Activated gamma-delta T cell treated with anti-CD3 and anti-CD28 coated beads, Interleukin-2, amount 50 U/mL, for 16 hours (primary cell): ENCODE measurements at regions not wholly inside any gene's neighbourhood (a gene's known extent, or its start where the extent isn't known, plus 50 kb on each side); places are given as distances from the start of the nearest gene placed in this dataset.

Source experiments
- DNase-seq: peaks from one replicate; pipeline ENCODE4 v3.0.0-alpha.2; 2020; ENCODE audit warnings: low read depth

DNA sequence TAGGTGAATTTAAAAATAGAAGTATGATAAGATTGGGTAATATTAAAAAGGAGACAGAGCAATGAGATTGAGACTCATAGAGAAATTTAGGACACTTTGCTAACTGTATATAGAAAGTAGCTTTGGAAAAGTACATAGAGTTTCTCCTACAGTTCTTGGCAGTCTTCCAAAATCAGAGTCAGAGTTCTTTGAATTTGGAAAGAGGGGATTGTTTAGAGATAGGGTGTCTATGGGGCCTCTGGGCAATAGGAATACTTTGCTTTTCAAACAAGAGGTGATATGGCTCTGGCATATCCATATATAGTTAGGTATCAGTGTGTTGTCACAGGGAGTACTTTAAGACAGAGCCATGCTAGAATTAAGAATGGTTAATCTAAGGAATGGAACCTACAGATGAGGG, 477.1 kb upstream of the KCNMB2 start:
- no peak for DNase-seq

DNA sequence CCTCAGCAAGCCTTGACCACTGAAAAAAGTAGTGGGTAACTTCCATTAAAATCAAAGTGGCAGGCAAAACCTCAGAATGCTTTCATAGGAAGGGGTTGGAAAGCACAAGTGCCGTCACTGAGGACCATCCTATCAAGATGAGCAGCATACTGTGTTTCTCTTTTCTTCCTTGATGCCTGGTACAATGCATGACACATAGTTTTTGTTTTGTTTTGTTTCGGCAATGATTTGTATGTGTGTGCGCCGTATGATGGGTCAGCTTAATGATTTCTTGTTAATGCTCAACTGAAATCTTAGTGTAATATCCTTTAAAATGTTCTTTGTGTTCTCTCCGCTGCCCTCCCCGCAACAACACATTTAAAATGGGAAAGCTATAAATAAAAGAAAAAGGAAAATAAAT, 476.4 kb upstream of the KCNMB2 start:
- DNase-seq, result no peak

- DNase-seq, result no peak
Observed at GRCh38 chr3:178060407-178060806, 475.8 kb upstream of the KCNMB2 start.

DNA sequence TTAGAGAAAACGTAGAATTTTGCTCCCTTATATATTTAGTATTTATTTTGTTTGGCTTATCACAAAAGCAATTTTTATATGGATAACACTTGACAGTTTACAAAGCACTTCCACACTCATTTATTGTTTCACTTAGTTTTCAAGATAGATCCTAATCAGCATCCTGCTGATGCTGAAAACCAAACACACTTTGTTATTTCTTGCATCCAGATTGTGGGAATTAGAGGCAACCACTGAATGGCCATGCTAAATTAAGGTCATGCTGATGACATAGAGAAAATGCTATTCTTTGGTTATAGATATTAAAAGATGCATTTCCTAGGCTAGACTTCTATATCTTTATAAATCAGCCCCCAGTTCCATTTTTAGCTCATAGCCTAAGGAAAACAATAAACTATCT, 474.1 kb upstream of the KCNMB2 start:
- DNase-seq, result no peak

- DNase-seq, result no peak
Observed at GRCh38 chr3:178063461-178063860, 472.8 kb upstream of the KCNMB2 start.

GRCh38 chr3:178067721-178068120, 468.5 kb upstream of the KCNMB2 start:
- no peak for DNase-seq

DNA sequence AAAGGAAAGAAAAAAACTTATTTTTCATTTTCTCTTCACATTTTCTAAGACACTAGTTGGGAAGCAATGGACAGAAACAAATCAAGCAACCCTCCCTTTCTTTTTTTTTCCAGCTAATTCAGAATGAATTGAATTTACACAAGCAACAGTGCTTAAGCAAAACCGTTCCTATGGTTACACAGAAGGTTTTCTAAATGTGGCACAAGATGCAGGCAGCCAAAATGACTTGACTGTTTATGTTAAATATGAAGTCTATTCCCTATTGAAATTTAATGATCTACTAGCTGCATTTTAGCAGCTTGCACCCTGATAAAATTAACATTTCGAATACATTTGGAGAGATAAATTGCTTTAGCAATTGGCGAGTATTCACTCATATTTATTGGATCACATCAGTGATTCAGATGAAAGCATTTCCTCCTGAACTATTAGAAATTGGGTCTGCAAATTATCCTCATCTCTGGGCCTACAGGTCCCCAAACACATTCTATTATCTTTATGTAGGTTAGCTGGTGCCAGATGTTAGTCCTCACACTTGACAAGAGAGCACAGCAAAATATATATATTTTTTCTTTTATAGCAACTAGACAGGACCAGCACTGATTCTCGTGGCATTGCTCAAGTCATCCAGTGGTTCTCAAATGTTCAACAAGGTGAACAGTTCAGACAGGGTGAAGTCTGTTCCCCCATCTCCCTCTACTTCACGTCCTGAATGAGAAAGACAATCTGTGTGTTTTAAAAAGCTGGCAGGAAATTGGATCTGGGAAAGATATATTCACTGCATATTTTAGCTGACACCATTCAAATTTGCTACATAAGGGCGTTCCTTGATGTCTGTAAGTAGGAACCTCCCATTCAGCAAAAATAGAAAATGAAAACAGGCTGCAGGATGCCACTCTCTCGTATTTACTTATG, 463.6 kb upstream of the KCNMB2 start:
- DNase-seq, result no peak

- no peak for DNase-seq
Observed at GRCh38 chr3:178073366-178073765, 462.9 kb upstream of the KCNMB2 start.

- DNase-seq, result no peak
Observed at GRCh38 chr3:178075344-178075743, 460.9 kb upstream of the KCNMB2 start.

DNA sequence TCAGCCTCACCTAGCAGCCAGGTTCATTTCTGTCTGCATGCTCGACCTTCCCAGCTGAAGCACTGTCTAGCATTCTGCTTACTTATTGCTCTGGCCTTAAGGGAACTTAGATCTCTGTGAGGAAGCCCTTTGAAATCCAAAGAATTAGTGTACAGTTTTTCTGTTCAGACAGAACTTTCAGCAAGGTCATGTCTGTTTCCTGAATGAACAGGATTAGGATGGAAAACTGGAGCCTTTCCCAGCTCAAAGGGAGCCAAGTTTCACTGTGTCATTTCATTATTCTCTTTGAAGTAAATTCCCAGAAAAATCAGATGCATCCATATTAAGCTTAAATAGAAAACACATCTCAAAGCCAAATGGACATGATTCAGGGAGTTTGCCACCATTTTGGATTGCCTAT, 457.3 kb upstream of the KCNMB2 start:
- DNase-seq, result no peak

GRCh38 chr3:178079966-178080365, 456.3 kb upstream of the KCNMB2 start:
- DNase-seq, result no peak

GRCh38 chr3:178082326-178082906, 453.8 kb upstream of the KCNMB2 start:
- DNase-seq, result no peak

- no peak for DNase-seq
Observed at GRCh38 chr3:178083906-178084866, 452.1 kb upstream of the KCNMB2 start.

- no peak for DNase-seq
Observed at GRCh38 chr3:178084938-178085816, 451.1 kb upstream of the KCNMB2 start.

DNA sequence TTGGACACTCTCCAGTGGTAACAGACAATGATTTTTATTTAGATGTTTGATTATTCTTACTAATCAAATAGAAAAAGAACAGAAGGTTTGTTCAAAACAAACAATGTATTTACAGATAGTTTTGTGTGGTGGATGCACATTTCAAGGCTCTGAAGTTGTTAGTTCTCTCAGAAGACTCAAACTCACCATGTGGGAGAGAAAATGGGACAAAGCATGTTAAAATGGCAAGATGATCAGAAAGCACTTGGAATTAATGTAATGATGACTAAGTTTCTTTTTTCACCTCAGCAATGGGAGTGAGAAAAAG, 450.5 kb upstream of the KCNMB2 start:
- no peak for DNase-seq

DNA sequence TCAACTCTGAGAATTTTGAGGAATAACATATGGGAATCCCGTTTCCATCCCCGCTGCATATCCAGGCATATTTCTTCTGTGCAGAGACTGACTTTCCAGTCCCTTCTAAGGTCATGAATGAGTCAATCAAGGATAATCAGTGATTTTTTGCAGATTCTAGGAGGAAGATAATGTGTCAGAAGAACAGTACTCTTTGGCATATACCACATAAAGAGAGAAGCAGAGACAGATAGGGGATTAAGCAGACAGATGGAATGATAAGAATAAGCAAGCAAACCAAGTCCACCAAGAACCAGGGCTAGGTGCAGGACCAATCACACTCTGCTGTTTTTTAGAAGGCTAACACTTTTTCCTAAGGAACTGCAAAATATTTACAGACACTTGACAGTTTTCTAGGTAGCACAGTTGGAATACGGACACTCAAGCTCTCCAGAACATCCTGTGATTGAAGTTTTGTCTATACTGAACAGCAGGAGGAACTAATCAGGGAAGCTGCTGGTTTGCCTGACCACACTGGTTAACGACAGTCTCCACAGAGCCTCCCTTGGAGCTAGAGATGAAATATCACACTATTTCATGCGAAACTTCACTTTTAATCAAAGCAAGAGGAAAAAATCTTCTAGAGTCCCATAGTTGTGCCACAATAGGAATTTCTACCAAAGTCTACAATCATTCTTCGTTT, 450.0 kb upstream of the KCNMB2 start:
- DNase-seq, result no peak

DNA sequence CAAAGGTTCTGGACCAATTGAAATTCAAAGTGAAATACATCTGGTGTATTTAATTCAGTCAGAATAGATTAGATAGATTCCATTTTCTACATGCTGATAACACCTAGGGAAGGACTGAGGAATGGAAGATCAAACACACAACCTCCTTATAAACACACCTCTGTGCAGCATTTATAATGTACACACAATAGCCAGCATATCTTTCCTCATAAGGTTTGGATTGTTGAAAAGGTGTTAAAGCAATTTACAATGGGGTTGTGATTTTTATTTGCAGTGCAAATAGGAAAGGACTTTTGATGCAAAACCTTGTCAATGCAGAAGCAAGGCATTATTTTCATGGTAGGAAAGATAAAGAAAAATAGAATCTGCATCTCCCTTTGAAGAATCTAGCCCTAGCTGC, 448.9 kb upstream of the KCNMB2 start:
- DNase-seq, result no peak

DNA sequence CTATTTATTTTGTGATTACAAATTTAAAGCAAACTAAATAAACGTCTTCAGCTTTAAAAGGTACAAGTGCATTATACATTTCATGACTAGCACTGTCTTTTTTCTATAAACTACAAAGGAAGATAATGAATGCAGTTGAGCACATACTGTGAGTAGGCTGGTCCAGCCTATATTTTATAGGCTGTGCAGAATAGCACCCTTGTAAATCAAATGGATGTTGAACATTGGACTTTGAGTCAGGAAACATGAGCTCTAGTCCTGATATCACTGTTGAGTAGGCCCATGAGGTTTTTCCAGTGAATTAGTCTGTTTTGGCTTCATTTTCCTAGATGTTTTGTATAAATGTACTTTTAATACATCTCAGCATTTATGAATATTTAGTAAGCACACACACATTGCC, 447.3 kb upstream of the KCNMB2 start:
- no peak for DNase-seq

DNA sequence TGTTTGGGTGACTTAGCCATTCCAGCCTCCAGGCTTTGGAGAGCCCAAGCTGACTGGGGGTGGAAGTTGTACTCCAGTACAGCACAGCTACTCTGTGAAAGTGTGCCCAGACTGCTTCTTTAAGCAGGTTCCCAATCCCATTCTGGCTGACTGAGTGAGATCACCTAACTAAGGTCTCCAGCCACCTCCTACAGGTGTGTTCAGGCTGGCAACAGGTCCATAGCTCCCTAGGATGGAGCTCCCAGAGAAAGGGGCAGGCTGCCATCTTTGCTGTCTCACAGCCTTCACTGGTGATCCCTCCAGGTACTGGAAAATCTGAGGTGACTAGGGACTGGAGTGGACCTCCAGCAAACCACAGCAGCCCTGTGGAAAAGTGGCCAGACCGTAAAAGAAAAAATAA, 445.3 kb upstream of the KCNMB2 start:
- no peak for DNase-seq

- DNase-seq, result no peak
Observed at GRCh38 chr3:178095522-178095921, 440.7 kb upstream of the KCNMB2 start.

- DNase-seq, result no peak
Observed at GRCh38 chr3:178096955-178097354, 439.3 kb upstream of the KCNMB2 start.
